ENCODE measurements at regions not wholly inside any gene's neighbourhood (a gene's known extent, or its start where the extent isn't known, plus 50 kb on each side); places are given as distances from the start of the nearest gene placed in this dataset.

GRCh38 chr19:5269926-5270325 lies 70.7 kb downstream of the PTPRS start:
- no peak for FAIRE-seq
- no peaks in the 10 kb centered on the region for H3K23me2 ChIP-seq (ENCODE audit: low read depth, low read length)
- no peak overlapping the region for H3K9ac ChIP-seq (replicated peaks in 1 of 4; ENCODE audit: extremely low read depth in 1 of 4, low read depth in 3 of 4, low read length in 3 of 4)
- H4K5ac ChIP-seq (ENCODE audit: insufficient read length, low read depth, low read length): no peak overlapping the region
- peaks cover 17 to 33% (median 19%) of the 10 kb centered on the region in 4 experiments for H3K36me3 ChIP-seq (ENCODE audit: control insufficient read depth in 2 of 4, insufficient read depth in 4 of 4, low read length in 3 of 4)
- H4K20me1 ChIP-seq (replicated peaks in 1 of 2; ENCODE audit: control insufficient read depth in 1 of 2, insufficient read depth in 2 of 2, low read length in 2 of 2): peaks cover 5 to 17% of the 10 kb centered on the region in 2 experiments
- H4K91ac ChIP-seq (replicated peaks; ENCODE audit: insufficient read length, low read length): no peak overlapping the region
- no peak overlapping the region for H3K18ac ChIP-seq (ENCODE audit: extremely low read depth, low read length)
- no peak overlapping the region for H3K14ac ChIP-seq (ENCODE audit: insufficient read length)
- H3K4me2 ChIP-seq (ENCODE audit: insufficient read depth in 1 of 2, low read depth in 2 of 2, low read length in 2 of 2): no peak overlapping the region
- no peak overlapping the region for H3K27ac ChIP-seq (ENCODE audit: low read depth, low read length)
- H3K9me3 ChIP-seq (ENCODE audit: insufficient read depth in 2 of 2, low read depth in 1 of 2, low read length in 1 of 2): no peaks in the 10 kb centered on the region
- H2BK15ac ChIP-seq (ENCODE audit: low read length): no peak overlapping the region
- no peak overlapping the region for H4K8ac ChIP-seq (ENCODE audit: extremely low read depth, insufficient read depth, low read length)
- no peaks in the 10 kb centered on the region for H3K79me2 ChIP-seq (ENCODE audit: control insufficient read depth in 1 of 2, insufficient read depth in 2 of 2, low read length in 2 of 2)
- no peaks in the 10 kb centered on the region for H3K4me1 ChIP-seq (replicated peaks in 1 of 4; ENCODE audit: control insufficient read depth in 3 of 4, insufficient read depth in 4 of 4, low read length in 3 of 4)
- no peak overlapping the region for H3K56ac ChIP-seq (replicated peaks; ENCODE audit: insufficient read length, low read depth, low read length)
- no peak overlapping the region for H3K4ac ChIP-seq (replicated peaks; ENCODE audit: insufficient read length, low read depth, low read length)
- peaks cover 4% of the 10 kb centered on the region; the same call in 1 of the 2 replicates for H3K79me1 ChIP-seq (ENCODE audit: low read depth, low read length)
- no peak overlapping the region for H2BK120ac ChIP-seq (replicated peaks; ENCODE audit: low read depth, low read length)
- POLR2A ChIA-PET (ENCODE audit: partially characterized antibody): interaction anchor here (1.1 to 1.5 kb wide), 4 partner anchors 12 to 57 kb away, joined by 3 to 4 read pairs (median 3); no protein-coding TSS in a partner anchor
- DNase-seq (ENCODE audit: low read depth in 1 of 2, low spot score in 2 of 2): no peak
- H2AK5ac ChIP-seq (ENCODE audit: low read depth, low read length): no peak overlapping the region
- H2BK20ac ChIP-seq (ENCODE audit: low read length): no peak overlapping the region
- CTCF ChIA-PET (ENCODE audit: partially characterized antibody): interaction anchor here (0.6 to 2.3 kb wide), 6 partner anchors 10 to 253 kb away, joined by 3 to 7 read pairs (median 4); no protein-coding TSS in a partner anchor
- H3K4me3 ChIP-seq (ENCODE audit: extremely low read depth in 1 of 4, insufficient read depth in 2 of 4, low read depth in 3 of 4, low read length in 4 of 4): no peak overlapping the region
- no peak overlapping the region for H3K23ac ChIP-seq (ENCODE audit: insufficient read length)
- H2BK5ac ChIP-seq (ENCODE audit: low read depth, low read length): no peak overlapping the region
- H3K27me3 ChIP-seq (replicated peaks in 1 of 4; ENCODE audit: control insufficient read depth in 3 of 4, extremely low read depth in 1 of 4, insufficient read depth in 3 of 4, low read length in 3 of 4): no peaks in the 10 kb centered on the region
- H2BK12ac ChIP-seq (ENCODE audit: low read depth, low read length): no peak overlapping the region
- 81% methylated on average over 4 of the region's 9 CpGs; no CpG with 5 or more reads in 1 of the 2 experiments for WGBS, 2 experiments (ENCODE audit: extremely low coverage in 1 of 2, insufficient coverage in 1 of 2, insufficient read length in 1 of 2, insufficient replicate concordance in 2 of 2, low coverage in 1 of 2, low lambda C conversion rate in 2 of 2, missing lambda C conversion rate in 1 of 2)
- H2AFZ ChIP-seq (ENCODE audit: low read length): no peak overlapping the region
- TF ChIP-seq CTBP2 (IDR thresholded peaks at IDR 0.05; ENCODE audit: borderline replicate concordance, insufficient read depth, insufficient read length, low read length) (no peak), SIRT6 (IDR thresholded peaks at IDR 0.05; ENCODE audit: low read length) (no peak), BCL11A (IDR thresholded peaks at IDR 0.05; ENCODE audit: low read depth in 2 of 2, low read length in 2 of 2) (no peak), GTF2F1 (IDR thresholded peaks at IDR 0.05; ENCODE audit: borderline replicate concordance, low read depth, low read length) (no peak), GABPA (IDR thresholded peaks at IDR 0.05; ENCODE audit: borderline replicate concordance, insufficient read depth, low read length) (no peak), POLR2A (IDR thresholded peaks at IDR 0.05; ENCODE audit: control extremely low read depth in 1 of 2, low read depth in 2 of 2, low read length in 2 of 2) (no peak), SP4 (IDR thresholded peaks at IDR 0.05; ENCODE audit: low read length) (no peak)

Measured in H1 (cell line).